Common myeloid progenitor, CD34-positive (primary cell): ENCODE measurements at regions not wholly inside any gene's neighbourhood (a gene's known extent, or its start where the extent isn't known, plus 50 kb on each side); places are given as distances from the start of the nearest gene placed in this dataset.

Source experiments
- CTCF ChIA-PET: fragments of 350-600 bp; sonication (Branson Sonifier 250); formaldehyde crosslinking; loops from one replicate; lab custom pipeline; 2021; ENCODE audit warnings: antibody characterized with exemption; lab: Charles Lee
- POLR2A ChIA-PET: fragments of 350-600 bp; sonication (Branson Sonifier 250); formaldehyde crosslinking; loops from one replicate; lab custom pipeline; 2021; ENCODE audit warnings: antibody characterized with exemption; lab: Charles Lee
- DNase-seq, 3 donors: peaks; one replicate each; pipeline versions ENCODE4 v3.0.0 to v3.0.0-alpha.2; 2013
- H3K27ac ChIP-seq, 2 experiments: 1 replicate in 1 of 2; 2 replicates in 1 of 2; pipeline ENCODE4 v1.7.0; 2013; ENCODE audit warnings: inconsistent platforms in 2 of 2, low read length in 2 of 2, mild to moderate bottlenecking in 2 of 2, low read depth in 1 of 2, moderate library complexity in 1 of 2; ENCODE audit not compliant: severe bottlenecking in 2 of 2, insufficient read depth in 1 of 2, poor library complexity in 1 of 2
- H3K27me3 ChIP-seq, 5 experiments: replicated peaks in 2 of 5; 1 replicate in 3 of 5; 2 replicates in 2 of 5; pipeline versions ENCODE4 v1.6.1 to v1.7.0; 2013; ENCODE audit warnings: low read length in 4 of 5, mild to moderate bottlenecking in 2 of 5, moderate library complexity in 2 of 5, inconsistent platforms in 1 of 5; ENCODE audit not compliant: insufficient read depth in 5 of 5, control insufficient read depth in 4 of 5
- H3K36me3 ChIP-seq, 4 experiments: 1 replicate in 2 of 4; 2 replicates in 2 of 4; pipeline versions ENCODE4 v1.6.1 to v1.7.0; 2013; ENCODE audit warnings: low read length in 3 of 4, control low read depth in 1 of 4, mild to moderate bottlenecking in 1 of 4; ENCODE audit not compliant: control insufficient read depth in 4 of 4, insufficient read depth in 4 of 4
- H3K4me1 ChIP-seq, 4 experiments: 1 replicate in 3 of 4; 2 replicates in 1 of 4; pipeline versions ENCODE4 v1.6.1 to v1.7.1; 2013; ENCODE audit warnings: low read length in 3 of 4, mild to moderate bottlenecking in 3 of 4, control low read depth in 1 of 4, inconsistent platforms in 1 of 4, moderate library complexity in 1 of 4; ENCODE audit not compliant: control insufficient read depth in 4 of 4, insufficient read depth in 4 of 4; ENCODE audit errors: control extremely low read depth in 1 of 4
- H3K4me3 ChIP-seq, 7 experiments: 1 replicate in 4 of 7; 2 replicates in 3 of 7; pipeline versions ENCODE4 v1.5.1 to v1.7.0; 2013; ENCODE audit warnings: mild to moderate bottlenecking in 7 of 7, low read length in 6 of 7, moderate library complexity in 6 of 7, inconsistent platforms in 2 of 7, low read depth in 2 of 7, control low read depth in 1 of 7; ENCODE audit not compliant: insufficient read depth in 4 of 7, control insufficient read depth in 1 of 7; ENCODE audit errors: extremely low read depth in 1 of 7
- H3K9me3 ChIP-seq, 5 experiments: 1 replicate in 4 of 5; 2 replicates in 1 of 5; pipeline versions ENCODE4 v1.6.1 to v1.7.1; 2013; ENCODE audit warnings: low read length in 4 of 5, mild to moderate bottlenecking in 2 of 5, inconsistent platforms in 1 of 5, low read depth in 1 of 5, moderate library complexity in 1 of 5; ENCODE audit not compliant: control insufficient read depth in 4 of 5, insufficient read depth in 2 of 5; ENCODE audit errors: control extremely low read depth in 1 of 5
- WGBS: methylation state at CpG from one replicate; pipeline ENCODE4 v1.1.5; 2013; ENCODE audit not compliant: insufficient coverage; 5-methylcytosine and 5-hydroxymethylcytosine counted together

DNA sequence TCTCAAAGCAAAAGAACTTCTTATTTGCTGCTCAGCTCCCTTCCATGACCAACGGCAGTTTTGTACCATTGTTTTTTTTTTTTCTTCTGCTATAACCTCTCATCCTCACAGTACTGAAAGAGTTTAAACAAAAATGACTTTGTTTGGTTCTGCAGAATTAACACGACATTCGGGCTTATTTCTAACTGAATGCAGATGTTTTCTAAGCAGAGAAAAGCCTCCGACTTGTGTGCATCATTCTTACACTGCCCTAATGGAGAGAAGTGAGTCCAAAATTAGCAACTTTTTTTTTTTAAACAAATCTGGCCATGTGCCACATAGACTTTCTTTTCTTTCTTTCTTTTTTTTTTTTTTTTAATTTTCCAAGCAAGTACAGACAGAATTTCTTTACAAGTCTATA, 382.7 kb downstream of the HDGFL1 start:
- WGBS = 96% methylated on average over 3 of the region's 4 CpGs
- Histone ChIP-seq H3K4me3 (no peak overlapping the region), H3K27ac (no peak overlapping the region), H3K4me1 (peaks cover 0 to 12% (median 4%) of the 10 kb centered on the region in 4 experiments), H3K36me3 (no peaks in the 10 kb centered on the region), H3K9me3 (no peaks in the 10 kb centered on the region), H3K27me3 (no peaks in the 10 kb centered on the region)
- POLR2A ChIA-PET = no interaction called here
- CTCF ChIA-PET = no interaction called here
- DNase-seq = no peak

DNA sequence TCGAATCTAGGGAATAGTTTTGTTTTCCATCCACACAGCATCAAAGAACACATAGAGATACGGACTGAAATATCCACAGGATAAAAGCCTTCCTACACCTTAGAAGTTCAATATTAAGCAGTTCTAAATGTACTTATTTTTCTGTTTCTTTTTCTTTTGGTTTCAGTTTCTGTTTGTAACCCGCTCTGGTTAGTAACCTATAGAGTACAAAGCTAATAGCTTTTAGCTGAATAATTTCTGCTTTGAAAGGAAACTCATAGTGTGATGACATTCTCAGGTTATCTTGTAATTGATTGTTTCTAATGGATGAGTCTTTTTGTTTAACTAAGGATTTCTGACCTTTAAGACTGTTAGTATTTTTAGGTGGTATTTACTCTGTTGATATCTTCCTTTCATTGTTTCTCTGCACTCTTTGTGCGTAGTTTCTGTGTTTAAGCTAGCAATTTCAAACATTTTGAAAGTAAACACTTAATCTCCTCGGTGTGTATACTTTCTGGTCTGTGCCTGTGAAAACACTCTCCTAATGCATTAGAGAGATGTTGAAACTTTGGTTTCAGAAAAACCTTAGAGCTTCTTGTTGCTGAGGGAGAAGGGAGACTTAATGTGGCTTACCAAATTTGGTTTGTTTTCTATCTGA, 385.5 kb downstream of the HDGFL1 start:
- Histone ChIP-seq H3K4me3 (peak overlapping the region in 5 of 7 experiments; percentile 38 to 74 (median 54)), H3K27me3 (no peaks in the 10 kb centered on the region), H3K9me3 (peaks cover 0 to 6% (median 3%) of the 10 kb centered on the region in 5 experiments), H3K27ac (peak overlapping the region; percentile 46 to 76), H3K4me1 (peaks cover 0 to 12% (median 4%) of the 10 kb centered on the region in 4 experiments), H3K36me3 (no peaks in the 10 kb centered on the region)
- no CpG with 5 or more reads among the region's 5 CpGs for WGBS
- peak; percentile 29 to 52 (median 41) for DNase-seq
- CTCF ChIA-PET = no interaction called here
- POLR2A ChIA-PET = interaction anchor here (0.7 kb wide), 1 partner anchor 1204 kb away, joined by 3 read pairs; no protein-coding TSS in a partner anchor

DNA sequence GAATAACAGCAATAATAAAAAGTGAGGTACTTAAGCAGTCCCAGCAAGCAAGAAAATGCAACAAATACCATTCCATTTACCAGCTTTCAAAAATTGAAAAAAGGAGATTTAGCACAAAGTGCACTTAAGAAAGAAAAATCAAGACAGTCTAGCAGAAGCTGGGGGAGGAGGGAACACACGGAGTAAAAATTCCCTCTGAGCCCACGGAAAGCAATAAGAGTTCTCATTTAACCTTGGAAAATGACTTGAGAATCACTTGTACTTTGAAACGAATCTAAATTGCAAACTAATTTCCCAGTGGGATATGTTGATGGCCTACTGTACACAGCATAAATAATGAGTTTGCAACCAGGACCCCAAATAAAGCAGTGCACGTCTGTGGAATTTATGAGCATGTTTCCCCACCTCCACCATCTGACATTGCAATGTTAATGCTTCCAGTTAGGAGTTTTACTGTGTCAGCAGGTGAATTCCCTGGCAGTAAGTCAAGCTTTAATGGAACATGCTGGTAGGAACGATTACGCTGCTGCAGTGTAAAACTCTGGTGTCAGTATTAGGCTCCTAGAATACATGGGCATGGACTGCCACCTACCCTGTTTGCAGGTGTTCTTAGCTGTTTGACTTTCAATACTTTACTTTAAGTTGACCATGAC, 386.8 kb downstream of the HDGFL1 start:
- no peak for DNase-seq
- WGBS = 53% methylated on average over 5 of the region's 6 CpGs
- peaks cover 0 to 6% (median 3%) of the 10 kb centered on the region in 5 experiments for H3K9me3 ChIP-seq
- H3K36me3 ChIP-seq = no peaks in the 10 kb centered on the region
- ChIA-PET CTCF (no interaction called here), POLR2A (no interaction called here)
- no peak overlapping the region for H3K27ac ChIP-seq
- H3K4me1 ChIP-seq = peaks cover 0 to 12% (median 4%) of the 10 kb centered on the region in 4 experiments
- H3K27me3 ChIP-seq = no peaks in the 10 kb centered on the region
- no peak overlapping the region for H3K4me3 ChIP-seq

DNA sequence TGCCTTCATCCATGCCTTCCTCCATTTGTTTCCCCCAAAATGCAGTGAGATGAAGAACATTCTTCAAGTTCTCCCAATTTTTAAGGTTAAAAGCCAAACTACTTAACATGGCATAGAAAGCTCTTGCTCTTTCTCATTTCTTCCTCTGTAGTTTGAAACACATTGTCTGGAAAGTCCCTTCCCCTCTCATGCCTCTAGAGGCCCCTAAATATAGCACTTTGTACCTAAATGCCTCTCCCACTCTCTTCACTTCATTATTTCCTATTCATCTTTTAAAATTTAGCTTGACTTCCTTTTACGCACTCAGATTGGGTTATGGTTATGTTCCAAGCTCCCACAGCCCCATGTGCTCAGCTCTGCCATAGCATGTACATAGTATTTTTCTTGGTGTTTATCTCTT, 389.3 kb downstream of the HDGFL1 start:
- Histone ChIP-seq H3K27ac (no peak overlapping the region), H3K27me3 (no peaks in the 10 kb centered on the region), H3K4me3 (no peak overlapping the region), H3K4me1 (peaks cover 0 to 12% (median 4%) of the 10 kb centered on the region in 4 experiments), H3K9me3 (peaks cover 0 to 6% (median 3%) of the 10 kb centered on the region in 5 experiments), H3K36me3 (no peaks in the 10 kb centered on the region)
- no CpG with 5 or more reads among the region's 1 CpG for WGBS
- POLR2A ChIA-PET = no interaction called here
- CTCF ChIA-PET = no interaction called here
- no peak for DNase-seq

DNA sequence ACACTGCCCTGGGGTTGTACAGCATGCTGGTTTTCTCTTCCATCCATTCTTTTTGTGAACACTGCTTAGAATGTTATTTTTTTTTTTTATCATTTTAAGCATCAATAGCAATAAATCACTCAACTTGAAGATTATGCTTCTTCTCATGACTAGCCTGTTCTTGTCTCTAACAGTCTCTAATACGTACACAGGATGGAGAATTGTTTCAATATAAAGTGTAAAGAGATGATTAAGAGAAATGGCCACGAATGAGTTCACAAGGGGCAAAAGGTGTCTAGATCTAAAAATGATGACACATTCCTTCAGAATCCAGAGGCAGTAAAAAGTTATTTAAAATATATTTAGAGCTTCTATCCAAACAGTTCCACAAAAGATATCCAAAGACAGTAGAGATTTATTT, 390.2 kb downstream of the HDGFL1 start:
- DNase-seq = no peak
- CTCF ChIA-PET = no interaction called here
- Histone ChIP-seq H3K4me1 (peaks cover 0 to 8% (median 3%) of the 10 kb centered on the region in 4 experiments), H3K27me3 (no peaks in the 10 kb centered on the region), H3K36me3 (no peaks in the 10 kb centered on the region), H3K9me3 (peaks cover 0 to 6% (median 3%) of the 10 kb centered on the region in 5 experiments), H3K4me3 (no peak overlapping the region), H3K27ac (no peak overlapping the region)
- whole genome bisulfite sequencing = no CpG with 5 or more reads among the region's 2 CpGs
- POLR2A ChIA-PET = no interaction called here

DNA sequence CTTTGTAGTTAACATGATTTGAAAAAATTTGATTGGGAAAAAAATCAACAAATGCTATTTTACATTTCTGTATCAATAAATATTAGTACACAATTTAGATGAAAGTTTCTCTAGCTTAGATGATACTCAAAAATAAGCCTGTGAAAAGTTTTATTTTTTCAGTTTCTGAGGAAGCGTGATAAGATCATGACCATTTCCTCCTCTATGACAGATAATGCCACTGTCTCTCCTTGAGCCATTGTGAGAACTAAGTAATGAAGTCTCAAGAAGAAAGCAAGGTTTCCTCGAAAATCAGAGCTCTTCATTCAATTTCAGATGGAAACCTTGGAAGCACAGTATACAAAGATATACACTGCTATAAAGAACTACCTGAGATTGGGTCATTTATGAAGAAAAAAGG, 395.0 kb downstream of the HDGFL1 start:
- H3K27me3 ChIP-seq = no peaks in the 10 kb centered on the region
- POLR2A ChIA-PET = no interaction called here
- peaks cover 0 to 7% (median 0%) of the 10 kb centered on the region in 4 experiments for H3K4me1 ChIP-seq
- WGBS = no CpG with 5 or more reads among the region's 2 CpGs
- H3K27ac ChIP-seq = no peak overlapping the region
- peak in 2 of 3 donors; percentile 25 to 46 for DNase-seq
- H3K9me3 ChIP-seq = peaks cover 0 to 4% (median 0%) of the 10 kb centered on the region in 5 experiments
- no peak overlapping the region for H3K4me3 ChIP-seq
- CTCF ChIA-PET = no interaction called here
- no peaks in the 10 kb centered on the region for H3K36me3 ChIP-seq

DNA sequence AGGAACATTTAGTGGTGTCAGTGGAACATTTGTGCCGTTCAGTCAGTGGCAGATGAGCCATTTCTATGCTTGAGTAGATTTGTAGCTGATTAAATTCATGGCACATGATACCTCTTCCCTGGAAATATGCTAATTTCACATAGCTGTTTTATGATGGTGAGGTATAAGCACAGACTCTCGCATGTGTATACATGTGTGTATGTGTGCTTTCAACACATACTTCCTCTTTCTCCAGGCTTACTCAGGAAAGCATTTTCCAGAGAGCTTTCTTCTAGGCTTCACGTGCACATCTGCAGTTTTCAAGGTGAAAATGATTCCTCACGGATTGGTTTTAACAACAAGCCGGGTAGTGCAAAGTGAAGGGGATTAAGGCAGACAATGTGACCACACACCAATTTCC, 396.5 kb downstream of the HDGFL1 start:
- H3K4me3 ChIP-seq = no peak overlapping the region
- CTCF ChIA-PET = no interaction called here

More for the DNA sequence above, 396.5 kb downstream of the HDGFL1 start:
- Histone ChIP-seq H3K9me3 (peaks cover 0 to 4% (median 0%) of the 10 kb centered on the region in 5 experiments), H3K27ac (no peak overlapping the region), H3K36me3 (no peaks in the 10 kb centered on the region), H3K27me3 (no peaks in the 10 kb centered on the region), H3K4me1 (peaks cover 0 to 7% (median 0%) of the 10 kb centered on the region in 4 experiments)
- peak in 2 of 3 donors; percentile 21 to 40 for DNase-seq
- WGBS = 67% methylated on average over 1 of the region's 5 CpGs
- POLR2A ChIA-PET = no interaction called here
